ENCODE measurements at regions not wholly inside any gene's neighbourhood (a gene's known extent, or its start where the extent isn't known, plus 50 kb on each side); places are given as distances from the start of the nearest gene placed in this dataset.

DNA sequence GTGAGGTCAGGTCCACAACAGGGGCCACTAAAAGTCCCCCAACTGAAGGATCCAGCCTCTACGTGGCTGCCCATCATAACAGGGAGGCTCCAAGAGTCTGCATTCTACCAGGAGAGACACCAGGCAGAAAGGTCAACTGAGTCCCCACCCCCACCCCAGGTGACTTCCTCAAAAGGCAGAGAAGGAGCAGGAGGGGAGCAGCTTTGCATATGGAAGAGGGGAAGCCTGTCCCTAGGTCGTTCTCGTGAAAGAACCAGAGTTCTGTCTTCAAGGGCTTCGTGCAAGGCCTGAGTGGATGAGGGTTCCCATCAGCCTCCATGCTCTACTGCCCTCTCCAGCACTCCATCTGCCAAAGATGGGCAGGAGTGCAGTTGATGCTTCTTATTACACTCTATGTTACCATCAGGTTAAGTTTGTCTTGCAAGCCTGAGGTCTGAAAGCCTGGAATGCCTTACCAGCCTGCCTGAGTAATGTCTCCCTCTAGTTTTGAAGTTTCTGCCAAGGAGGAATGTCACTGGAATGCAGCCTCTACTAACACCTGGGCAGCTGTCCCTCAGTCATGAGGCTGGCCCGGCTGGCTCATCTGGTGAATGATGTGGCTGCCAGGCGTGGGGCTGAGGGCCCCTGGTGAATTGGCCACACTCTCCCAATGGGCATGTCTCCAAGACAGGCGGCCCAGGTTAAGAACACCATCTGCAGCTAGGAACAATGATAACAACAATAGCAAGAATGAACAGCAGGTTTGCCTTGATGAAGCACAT, 54.3 kb upstream of the SMNDC1 start:
- no peak overlapping the region for H3K4me3 ChIP-seq (ENCODE audit: low read depth, low read length)
- DNase-seq (ENCODE audit: low read depth) = no peak
- no peak for TF ChIP-seq CTCF (IDR thresholded peaks at IDR 0.05; ENCODE audit: low read depth, low read length, missing control alignments)

GRCh38 chr10:110360857-110361474, 56.2 kb upstream of the SMNDC1 start:
- TF ChIP-seq CTCF (IDR thresholded peaks at IDR 0.05; ENCODE audit: low read depth, low read length, missing control alignments) = no peak

DNA sequence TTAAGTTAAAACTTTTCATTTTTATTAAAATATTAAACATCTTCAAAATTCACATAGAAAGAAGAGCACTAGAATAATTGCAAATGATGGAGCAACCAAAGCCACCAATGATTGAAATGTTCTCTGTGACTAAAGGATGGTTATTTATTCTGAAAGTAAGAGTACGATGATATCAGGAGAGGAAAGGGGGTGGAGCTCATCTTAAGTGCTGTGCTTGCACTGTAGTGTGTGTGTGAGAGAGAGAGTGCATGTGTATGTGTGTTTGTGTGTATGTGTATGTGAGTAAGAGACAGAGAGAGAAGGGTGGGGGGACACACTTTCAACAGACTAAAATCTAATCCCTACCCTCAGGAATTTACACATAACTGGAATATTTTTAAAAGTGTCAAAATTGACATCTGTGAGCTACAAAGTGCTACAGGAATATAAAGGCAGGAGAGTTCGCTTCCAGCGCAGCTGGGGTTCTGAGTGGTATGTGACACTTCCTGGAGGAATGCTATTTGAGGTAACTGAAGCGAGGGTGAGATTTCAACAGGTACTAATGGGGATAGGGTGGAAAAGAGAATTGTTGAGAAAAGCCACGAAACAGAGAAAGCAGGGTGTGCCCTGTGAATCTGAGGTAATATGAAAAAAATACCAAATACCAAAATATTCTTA, 57.2 kb upstream of the SMNDC1 start:
- TF ChIP-seq CTCF (IDR thresholded peaks at IDR 0.05; ENCODE audit: low read depth, low read length, missing control alignments) = no peak

More at GRCh38 chr10:110360857-110361474, 56.2 kb upstream of the SMNDC1 start:
- no peak overlapping the region for H3K4me3 ChIP-seq (ENCODE audit: low read depth, low read length)
- DNase-seq (ENCODE audit: low read depth) = no peak

DNA sequence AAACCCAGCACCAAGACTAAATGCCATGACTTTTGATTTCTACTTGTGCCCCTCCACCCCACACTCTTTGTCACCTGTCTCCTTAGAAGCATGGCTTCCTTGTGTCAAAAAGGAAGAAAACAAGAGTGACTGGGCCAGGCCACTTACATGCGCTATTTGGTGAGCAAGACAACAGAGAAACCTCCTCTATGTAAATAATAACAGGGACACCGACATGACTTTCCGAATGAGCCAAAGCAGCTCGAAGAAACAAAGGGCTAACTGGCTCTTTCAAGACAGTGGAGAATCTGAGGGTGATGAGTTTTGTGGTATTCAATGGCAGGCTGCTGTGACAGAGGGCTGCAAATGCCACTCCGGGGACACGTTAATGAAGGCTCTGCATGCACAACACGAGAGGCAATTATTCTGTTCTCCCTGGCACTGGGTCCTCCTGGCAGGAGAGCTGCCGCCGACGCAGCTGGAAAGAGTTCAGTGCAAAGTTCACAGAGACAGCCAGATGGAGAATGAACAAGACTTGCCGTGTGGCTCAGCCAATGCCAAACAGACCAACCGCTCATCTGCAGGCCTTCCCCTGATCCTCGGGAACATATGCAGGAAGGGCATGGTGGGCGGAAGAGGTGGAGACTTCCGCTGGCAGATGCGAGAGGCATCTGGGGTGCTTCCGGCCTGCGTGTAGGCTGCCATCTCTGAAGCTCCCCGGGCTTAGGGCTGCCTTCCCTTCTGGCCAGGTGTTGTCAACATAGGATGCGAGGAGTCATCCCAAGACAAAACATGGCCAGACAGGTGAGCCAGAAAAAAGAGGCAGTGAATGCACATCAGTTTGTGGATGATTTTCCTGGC, 59.1 kb upstream of the SMNDC1 start:
- no peak overlapping the region for H3K4me3 ChIP-seq (ENCODE audit: low read depth, low read length)
- no peak for DNase-seq (ENCODE audit: low read depth)
- no peak for TF ChIP-seq CTCF (IDR thresholded peaks at IDR 0.05; ENCODE audit: low read depth, low read length, missing control alignments)

More for the DNA sequence above, 57.2 kb upstream of the SMNDC1 start:
- DNase-seq (ENCODE audit: low read depth) = no peak
- no peak overlapping the region for H3K4me3 ChIP-seq (ENCODE audit: low read depth, low read length)

DNA sequence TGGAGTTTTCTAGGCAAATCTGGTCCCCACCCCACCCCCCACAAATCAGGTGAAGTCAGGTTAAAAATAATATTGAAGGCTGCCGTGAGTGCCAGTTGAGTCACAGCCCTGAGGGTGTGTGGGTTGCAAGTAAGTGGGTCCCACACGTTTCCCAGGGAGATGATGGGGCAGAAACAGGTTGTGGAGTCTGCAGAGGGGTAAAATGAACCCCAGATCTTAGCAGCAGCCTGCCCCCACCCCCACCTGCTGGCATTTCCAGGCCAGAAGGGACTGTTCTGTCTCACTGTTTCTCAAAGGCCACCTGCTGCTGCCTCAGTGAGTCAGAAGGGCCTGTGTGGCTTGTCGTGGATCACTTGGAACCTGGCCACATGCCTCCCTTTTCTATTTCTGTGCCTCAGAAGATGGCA, 59.8 kb upstream of the SMNDC1 start:
- no peak overlapping the region for H3K4me3 ChIP-seq (ENCODE audit: low read depth, low read length)
- no peak for DNase-seq (ENCODE audit: low read depth)
- TF ChIP-seq CTCF (IDR thresholded peaks at IDR 0.05; ENCODE audit: low read depth, low read length, missing control alignments) = no peak

GRCh38 chr10:110365356-110366143, 60.8 kb upstream of the SMNDC1 start:
- no peak overlapping the region for H3K4me3 ChIP-seq (ENCODE audit: low read depth, low read length)
- no peak for TF ChIP-seq CTCF (IDR thresholded peaks at IDR 0.05; ENCODE audit: low read depth, low read length, missing control alignments)
- DNase-seq (ENCODE audit: low read depth) = no peak
